KMS-11 (cell line): ENCODE measurements at regions not wholly inside any gene's neighbourhood (a gene's known extent, or its start where the extent isn't known, plus 50 kb on each side); places are given as distances from the start of the nearest gene placed in this dataset.

Experiments
- H2AFZ ChIP-seq: fragments of 200-600 bp; sonication (generic); 2 replicates; pipeline ENCODE4 v1.6.1; 2016; ENCODE audit warnings: antibody characterized with exemption, mixed run types, low read depth
- H3K27ac ChIP-seq: fragments of 200-600 bp; sonication (generic); 2 replicates; pipeline ENCODE4 v1.6.1; 2016; ENCODE audit warnings: mild to moderate bottlenecking, mixed run types
- H3K27me3 ChIP-seq: fragments of 200-600 bp; sonication (generic); 2 replicates; pipeline ENCODE4 v1.6.1; 2017; ENCODE audit warnings: mild to moderate bottlenecking, low read depth, mixed run types, moderate library complexity; ENCODE audit not compliant: insufficient read depth
- H3K36me3 ChIP-seq: fragments of 200-600 bp; sonication (generic); 2 replicates; pipeline ENCODE4 v1.6.1; 2017; ENCODE audit warnings: mild to moderate bottlenecking, mixed run types; ENCODE audit not compliant: insufficient read depth
- H3K4me1 ChIP-seq: fragments of 200-600 bp; sonication (generic); 2 replicates; pipeline ENCODE4 v1.6.1; 2016; ENCODE audit warnings: mild to moderate bottlenecking, low read depth, mixed run types; ENCODE audit not compliant: poor library complexity, severe bottlenecking
- H3K4me2 ChIP-seq: fragments of 200-600 bp; sonication (generic); 2 replicates; pipeline ENCODE4 v1.7.0; 2016; ENCODE audit warnings: mild to moderate bottlenecking, mixed run types
- H3K4me3 ChIP-seq: fragments of 200-600 bp; sonication (generic); IDR thresholded peaks from 2 replicates; pipeline ENCODE4 v1.6.1; 2017; ENCODE audit warnings: low read depth, low read length, mixed read lengths; ENCODE audit not compliant: insufficient read depth
- H3K79me2 ChIP-seq: fragments of 200-600 bp; sonication (generic); 2 replicates; pipeline ENCODE4 v1.6.1; 2016; ENCODE audit warnings: low read depth, mixed run types; ENCODE audit not compliant: insufficient read depth
- H3K9ac ChIP-seq: fragments of 200-600 bp; sonication (generic); 2 replicates; pipeline ENCODE4 v1.6.1; 2016; ENCODE audit warnings: mild to moderate bottlenecking, mixed run types
- H4K20me1 ChIP-seq: fragments of 200-600 bp; sonication (generic); 2 replicates; pipeline ENCODE4 v1.6.1; 2016; ENCODE audit warnings: mild to moderate bottlenecking, mixed run types; ENCODE audit not compliant: insufficient read depth
- TF ChIP-seq, protein P1 (sequence below): fragments of 200-600 bp; sonication (generic); conservative IDR thresholded peaks from 2 replicates; pipeline ENCODE4 v1.6.1; 2017; ENCODE audit warnings: low read depth, mild to moderate bottlenecking, antibody characterized with exemption, low read length, moderate library complexity, mixed read lengths

DNA sequence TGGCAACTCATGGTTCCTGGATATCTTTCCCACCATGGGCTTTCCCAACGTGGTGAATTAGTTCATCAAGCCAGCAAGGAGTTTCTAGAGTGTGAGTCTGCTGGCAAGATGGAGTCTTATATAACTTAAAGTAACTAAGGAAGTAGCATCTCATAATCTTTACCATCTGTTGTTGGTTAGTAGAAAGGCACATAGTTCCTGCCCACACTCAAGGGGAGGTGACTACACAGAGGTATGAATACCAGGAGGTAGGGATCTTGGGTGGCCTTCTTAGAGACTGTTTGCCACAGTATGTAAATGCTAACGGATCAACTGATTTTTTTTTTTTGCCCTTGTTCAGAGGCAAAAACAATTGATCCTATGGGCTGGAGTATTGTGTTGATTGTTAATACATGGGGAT, 446.9 kb downstream of the ATP23 start:
- H3K79me2 ChIP-seq, result no peaks in the 10 kb centered on the region
- no peaks in the 10 kb centered on the region for H3K4me1 ChIP-seq
- H3K4me3 ChIP-seq, result no peak overlapping the region
- H4K20me1 ChIP-seq, result no peaks in the 10 kb centered on the region
- H3K4me2 ChIP-seq, result no peak overlapping the region
- H3K27me3 ChIP-seq, result no peaks in the 10 kb centered on the region
- H3K9ac ChIP-seq, result no peak overlapping the region
- TF ChIP-seq, protein P1, sequence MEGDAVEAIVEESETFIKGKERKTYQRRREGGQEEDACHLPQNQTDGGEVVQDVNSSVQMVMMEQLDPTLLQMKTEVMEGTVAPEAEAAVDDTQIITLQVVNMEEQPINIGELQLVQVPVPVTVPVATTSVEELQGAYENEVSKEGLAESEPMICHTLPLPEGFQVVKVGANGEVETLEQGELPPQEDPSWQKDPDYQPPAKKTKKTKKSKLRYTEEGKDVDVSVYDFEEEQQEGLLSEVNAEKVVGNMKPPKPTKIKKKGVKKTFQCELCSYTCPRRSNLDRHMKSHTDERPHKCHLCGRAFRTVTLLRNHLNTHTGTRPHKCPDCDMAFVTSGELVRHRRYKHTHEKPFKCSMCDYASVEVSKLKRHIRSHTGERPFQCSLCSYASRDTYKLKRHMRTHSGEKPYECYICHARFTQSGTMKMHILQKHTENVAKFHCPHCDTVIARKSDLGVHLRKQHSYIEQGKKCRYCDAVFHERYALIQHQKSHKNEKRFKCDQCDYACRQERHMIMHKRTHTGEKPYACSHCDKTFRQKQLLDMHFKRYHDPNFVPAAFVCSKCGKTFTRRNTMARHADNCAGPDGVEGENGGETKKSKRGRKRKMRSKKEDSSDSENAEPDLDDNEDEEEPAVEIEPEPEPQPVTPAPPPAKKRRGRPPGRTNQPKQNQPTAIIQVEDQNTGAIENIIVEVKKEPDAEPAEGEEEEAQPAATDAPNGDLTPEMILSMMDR, result no peak
- no peaks in the 10 kb centered on the region for H3K36me3 ChIP-seq
- H2AFZ ChIP-seq, result no peak overlapping the region
- H3K27ac ChIP-seq, result no peak overlapping the region

DNA sequence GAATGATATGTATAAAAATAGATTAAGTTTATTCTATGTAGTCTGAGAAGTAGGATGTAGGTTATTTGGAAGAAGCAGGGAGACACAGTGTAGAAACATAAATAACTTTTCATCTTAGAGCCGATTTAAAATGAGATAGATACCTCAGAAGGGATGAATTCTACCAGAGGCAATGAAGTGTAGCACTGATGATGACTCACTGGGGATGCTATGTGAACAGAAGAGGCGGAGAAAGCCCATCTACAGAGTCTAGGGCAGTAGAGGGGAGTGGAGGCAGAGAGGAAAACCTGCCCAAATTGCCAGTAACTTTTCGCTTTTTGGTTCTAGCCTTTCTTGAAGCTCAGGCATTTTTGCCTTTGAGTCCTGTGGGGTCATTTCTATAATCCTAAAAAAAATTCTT, 451.8 kb downstream of the ATP23 start:
- Histone ChIP-seq H3K4me2 (no peak overlapping the region), H4K20me1 (no peaks in the 10 kb centered on the region), H3K79me2 (no peaks in the 10 kb centered on the region), H3K9ac (no peak overlapping the region), H3K27ac (no peak overlapping the region), H2AFZ (no peak overlapping the region), H3K36me3 (no peaks in the 10 kb centered on the region), H3K4me3 (no peak overlapping the region), H3K27me3 (no peaks in the 10 kb centered on the region), H3K4me1 (no peaks in the 10 kb centered on the region)
- TF ChIP-seq, protein P1, result no peak

DNA sequence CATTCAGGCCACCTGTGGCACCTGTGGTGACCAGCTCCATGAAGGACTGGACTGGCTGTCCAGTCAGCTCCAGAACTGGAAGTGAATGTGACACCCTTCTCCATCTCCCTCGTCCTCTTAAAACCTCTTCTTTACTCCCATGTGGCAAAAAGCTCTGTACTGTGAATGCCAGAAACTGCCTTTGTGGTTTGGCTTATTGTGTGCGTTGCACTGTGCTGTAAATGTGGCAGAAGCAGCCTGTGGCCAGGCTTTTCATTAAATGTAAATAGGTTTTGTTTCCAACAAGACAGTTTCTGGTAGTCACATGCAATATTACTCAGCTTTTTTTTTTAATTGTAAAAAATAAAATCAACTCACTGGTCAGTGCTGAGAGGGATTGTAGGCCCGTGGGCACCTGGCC, 453.7 kb downstream of the ATP23 start:
- no peaks in the 10 kb centered on the region for H4K20me1 ChIP-seq
- H3K9ac ChIP-seq, result no peak overlapping the region
- H3K4me1 ChIP-seq, result no peaks in the 10 kb centered on the region
- H3K4me2 ChIP-seq, result no peak overlapping the region
- no peaks in the 10 kb centered on the region for H3K36me3 ChIP-seq
- H2AFZ ChIP-seq, result no peak overlapping the region
- no peak overlapping the region for H3K27ac ChIP-seq
- TF ChIP-seq, protein P1, result no peak
- no peaks in the 10 kb centered on the region for H3K79me2 ChIP-seq
- no peak overlapping the region for H3K4me3 ChIP-seq
- no peaks in the 10 kb centered on the region for H3K27me3 ChIP-seq

DNA sequence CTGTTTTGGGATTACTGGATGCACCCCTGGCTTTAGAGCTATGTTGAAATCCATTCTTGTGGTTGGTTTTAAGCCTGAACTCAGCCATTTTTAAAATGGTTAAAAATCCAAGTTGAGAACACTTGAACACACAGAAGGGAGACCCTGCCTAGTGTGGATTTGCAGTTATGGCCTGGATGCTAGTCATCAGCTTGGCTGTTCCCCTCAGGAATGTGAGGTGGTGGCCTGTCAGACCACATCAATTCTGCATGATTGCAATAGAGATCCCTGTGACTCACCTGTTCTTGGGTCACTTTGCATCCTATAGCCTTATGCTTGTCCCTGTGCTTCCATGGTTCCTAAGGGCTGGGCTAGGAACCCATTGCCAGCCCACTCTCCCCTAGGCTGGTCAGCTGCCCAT, 454.1 kb downstream of the ATP23 start:
- Histone ChIP-seq H3K79me2 (no peaks in the 10 kb centered on the region), H2AFZ (no peak overlapping the region), H3K9ac (no peak overlapping the region), H3K27ac (no peak overlapping the region), H3K27me3 (no peaks in the 10 kb centered on the region), H3K4me3 (no peak overlapping the region), H3K4me1 (no peaks in the 10 kb centered on the region), H3K4me2 (no peak overlapping the region), H3K36me3 (no peaks in the 10 kb centered on the region), H4K20me1 (no peaks in the 10 kb centered on the region)
- TF ChIP-seq, protein P1, result no peak

DNA sequence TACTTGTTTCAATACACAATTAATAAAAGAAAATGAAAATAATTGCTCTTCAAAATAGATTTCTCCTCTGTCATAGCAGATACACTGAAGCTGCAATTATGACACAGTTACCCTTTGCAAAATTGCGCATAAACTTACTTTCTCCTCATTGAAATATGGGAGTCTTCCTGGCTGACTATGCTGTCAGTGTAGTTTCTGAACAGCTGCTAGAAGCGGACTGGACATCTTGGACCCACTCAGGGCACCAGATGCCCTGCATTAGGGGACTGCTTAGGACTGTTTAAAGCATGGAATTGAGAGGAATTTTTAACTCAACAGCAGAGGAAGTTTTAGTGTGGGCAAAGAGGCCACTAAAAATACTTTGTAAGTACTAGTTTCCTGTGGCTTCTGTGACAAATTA, 454.9 kb downstream of the ATP23 start:
- Histone ChIP-seq H3K4me2 (no peak overlapping the region), H3K36me3 (no peaks in the 10 kb centered on the region), H4K20me1 (no peaks in the 10 kb centered on the region), H3K79me2 (no peaks in the 10 kb centered on the region), H3K27me3 (no peaks in the 10 kb centered on the region), H3K4me3 (no peak overlapping the region), H3K27ac (no peak overlapping the region), H3K9ac (no peak overlapping the region), H2AFZ (no peak overlapping the region), H3K4me1 (no peaks in the 10 kb centered on the region)
- TF ChIP-seq, protein P1, result no peak
